ENCODE measurements at regions not wholly inside any gene's neighbourhood (a gene's known extent, or its start where the extent isn't known, plus 50 kb on each side); places are given as distances from the start of the nearest gene placed in this dataset.
"Not testable (repeated sequence)": the region's sequence is repeated elsewhere in the genome, so short reads cannot be mapped to it uniquely, and the experiment has no call there.

DNA sequence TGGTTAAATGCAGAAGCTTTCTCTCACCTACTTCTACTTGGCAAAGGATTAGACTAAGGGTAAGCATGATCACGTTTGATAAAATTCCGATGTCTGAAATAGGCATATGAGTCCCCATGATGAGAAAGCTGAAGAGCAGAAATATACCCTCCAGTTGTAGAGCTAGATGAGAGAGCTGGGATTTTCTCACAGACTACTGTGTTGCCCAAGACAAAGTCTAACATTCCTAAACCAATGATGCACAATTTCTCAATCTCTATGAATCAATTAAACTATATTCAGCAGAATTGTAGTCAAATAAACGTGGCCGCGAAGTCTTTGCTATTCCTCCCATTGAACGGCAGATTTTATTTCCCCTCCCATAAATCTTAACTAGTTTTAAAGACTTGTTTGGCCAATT, 699.2 kb downstream of the KCNT2 start:
- DNase-seq, result no peak

DNA sequence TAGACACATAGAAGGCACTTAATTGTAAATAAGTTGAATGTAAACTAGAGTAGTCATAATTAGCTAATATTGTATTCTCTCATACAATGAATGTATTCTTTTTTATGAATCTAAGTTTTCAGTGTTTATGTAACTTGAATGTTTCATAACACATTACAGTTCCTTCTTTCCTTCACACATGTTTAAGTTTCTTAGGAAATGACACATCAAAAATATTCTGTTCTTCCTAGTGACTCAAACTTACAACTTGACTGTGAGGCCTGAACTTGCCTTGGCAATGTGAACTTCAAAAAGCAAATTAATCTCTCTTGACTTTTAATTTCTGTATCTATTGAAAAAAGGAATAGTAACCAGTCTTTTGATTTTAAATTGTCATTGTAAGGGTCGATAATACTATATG, 700.1 kb downstream of the KCNT2 start:
- DNase-seq, result peak; percentile 11

DNA sequence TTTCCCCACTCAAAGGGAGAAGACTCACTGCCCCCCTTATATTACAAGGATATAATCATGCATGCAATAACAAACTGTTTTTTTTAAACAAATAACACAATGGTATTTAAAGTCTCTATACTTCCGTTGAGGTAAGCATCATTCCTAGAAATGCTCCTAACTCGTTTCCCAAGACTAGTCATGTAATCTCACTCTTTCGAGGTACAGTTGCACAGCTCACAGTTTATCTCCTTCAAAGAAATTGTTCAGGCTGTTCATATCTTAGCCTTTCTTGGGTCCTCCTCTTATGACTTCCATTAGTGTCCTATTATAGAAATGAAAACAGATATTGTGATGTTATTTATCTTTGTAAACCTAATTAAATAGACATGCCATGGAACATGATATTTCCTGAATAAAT, 705.0 kb downstream of the KCNT2 start:
- DNase-seq, result no peak

DNA sequence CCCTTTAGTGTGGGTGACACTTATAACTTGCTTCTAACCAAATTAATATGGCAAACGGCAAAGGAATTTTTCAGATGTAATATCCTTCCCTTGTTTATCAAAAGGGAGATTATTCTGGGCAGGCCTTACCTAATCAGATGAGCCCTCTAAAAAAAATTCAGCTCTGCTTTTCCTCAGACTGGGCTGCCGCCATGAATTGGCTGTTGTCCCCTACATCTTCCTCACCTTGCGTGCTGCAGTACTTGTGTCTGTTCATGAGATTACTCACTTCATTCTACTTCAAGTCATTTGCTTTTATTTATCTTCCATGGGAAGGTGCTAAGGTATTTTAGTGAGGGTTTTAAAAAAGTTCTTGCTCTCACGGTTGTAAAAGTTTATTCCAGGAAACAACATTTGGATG, 705.5 kb downstream of the KCNT2 start:
- no peak for DNase-seq

DNA sequence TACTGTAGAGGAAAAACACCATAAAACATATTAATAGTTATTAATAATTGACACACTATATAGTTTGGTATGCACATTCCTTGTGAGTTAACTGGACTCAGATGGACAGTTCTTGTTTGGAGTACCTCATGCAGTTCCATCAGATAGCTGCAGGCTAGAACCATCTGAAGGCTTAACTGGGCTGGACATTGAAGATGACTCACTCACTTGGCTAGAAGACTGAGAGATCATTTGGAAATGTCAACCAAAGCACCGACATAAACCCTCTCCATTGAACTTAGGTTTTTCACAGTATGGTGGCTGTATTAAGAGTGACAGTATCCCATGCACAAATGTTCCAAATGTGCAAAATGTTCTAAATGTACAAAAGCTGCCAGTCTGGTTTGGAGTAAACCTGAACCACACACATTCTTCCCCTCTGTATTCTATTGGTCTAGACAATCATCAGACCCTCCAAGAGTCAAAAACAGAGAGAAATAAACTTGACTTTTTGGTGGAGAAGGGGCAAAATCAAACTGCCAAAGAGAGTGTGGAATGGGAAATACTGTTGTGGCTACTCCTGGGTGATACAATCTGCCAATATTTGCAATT, 708.4 kb downstream of the KCNT2 start:
- peak; percentile 23 for DNase-seq

DNA sequence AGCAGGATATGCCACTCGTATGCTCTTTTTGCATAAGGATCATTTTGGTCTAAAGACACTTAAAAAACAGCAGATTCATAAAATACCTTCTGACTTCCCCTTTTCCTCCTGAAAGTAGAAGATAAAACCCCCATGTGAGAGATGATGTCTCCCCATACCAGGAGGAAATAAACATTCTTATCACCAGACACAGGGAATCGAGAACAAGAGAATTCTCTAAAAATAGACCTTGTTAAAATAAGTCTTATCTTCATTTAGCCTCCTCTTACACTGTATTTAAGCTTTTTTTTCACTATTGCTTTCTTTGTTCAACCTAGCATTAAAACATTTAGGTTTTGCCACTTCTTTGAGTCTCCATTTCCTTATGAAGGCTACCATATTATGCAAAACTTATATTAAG, 709.3 kb downstream of the KCNT2 start:
- DNase-seq, result no peak

DNA sequence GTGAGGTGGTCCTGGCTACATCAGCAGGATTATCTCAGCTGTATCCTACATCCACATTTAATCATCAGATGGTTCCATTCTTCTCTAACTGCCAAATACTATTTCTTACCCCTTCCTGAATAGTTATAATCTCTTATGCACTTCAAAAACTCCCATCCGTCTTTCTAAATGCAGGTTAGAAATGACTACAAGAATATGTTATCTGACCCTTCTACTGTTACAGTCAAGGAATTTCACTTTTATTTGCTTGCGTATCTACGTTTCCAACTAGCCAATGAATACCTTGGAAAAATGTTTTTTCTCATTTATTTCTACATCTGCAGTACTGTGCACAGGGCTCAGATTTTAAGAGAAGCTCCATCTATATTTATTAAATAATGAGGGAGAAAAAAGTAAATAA, 709.9 kb downstream of the KCNT2 start:
- DNase-seq, result no peak

DNA sequence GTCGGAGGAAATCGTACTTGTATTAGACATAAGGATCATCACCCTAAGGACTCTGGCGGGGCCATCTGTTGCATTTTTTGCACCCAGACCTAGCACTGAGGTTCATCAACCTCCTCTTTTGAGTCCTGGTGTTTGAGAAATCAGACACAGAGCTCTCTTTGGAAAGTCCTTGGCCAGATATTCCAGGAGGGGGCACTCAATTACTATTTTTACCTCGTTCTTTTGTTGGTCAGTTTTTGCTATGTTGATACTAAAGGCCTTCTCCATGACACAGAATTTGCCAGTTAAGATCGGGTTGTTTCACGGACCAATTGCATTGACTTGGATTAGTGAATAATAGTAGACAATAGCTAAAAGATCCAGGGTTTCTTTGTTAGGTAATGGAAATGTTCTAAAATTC, 711.2 kb downstream of the KCNT2 start:
- no peak for DNase-seq

DNA sequence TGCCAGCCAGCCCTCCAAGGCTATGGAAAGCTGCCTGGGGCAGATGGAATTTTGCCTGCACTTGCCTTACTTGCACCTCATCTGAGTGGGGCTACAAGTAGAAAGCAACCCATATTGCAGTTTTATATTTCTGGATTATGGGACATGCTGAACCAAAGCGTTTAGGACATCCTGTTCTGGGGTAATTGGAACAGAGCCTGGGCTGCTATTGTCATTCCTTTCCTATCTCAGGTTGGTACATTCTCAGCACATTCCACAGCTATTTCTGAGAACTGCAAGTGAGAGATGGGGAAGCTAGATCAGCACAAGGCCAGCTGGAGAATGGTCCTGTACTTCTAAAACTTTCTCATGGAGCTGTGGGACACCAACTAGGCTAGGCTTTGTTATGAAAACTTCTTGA, 713.8 kb downstream of the KCNT2 start:
- peak; percentile 2 for DNase-seq

DNA sequence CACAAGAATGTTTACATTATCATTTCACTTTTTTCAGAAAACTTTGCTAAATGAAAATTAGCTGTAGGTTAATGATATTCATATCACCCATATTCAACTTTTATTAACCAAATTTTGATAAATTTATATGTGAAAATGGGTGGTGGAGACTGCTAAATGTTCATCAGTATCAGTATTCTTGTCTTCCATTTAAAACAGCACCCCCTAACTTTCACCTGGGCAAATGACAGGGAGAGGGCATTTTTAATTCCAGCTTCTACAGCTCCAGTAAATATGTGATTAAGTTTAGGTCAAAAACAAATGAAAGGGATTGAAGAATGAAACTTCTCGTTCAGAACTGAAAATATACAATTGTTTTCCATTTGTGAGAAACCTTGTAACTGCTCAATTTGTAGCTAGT, 722.2 kb downstream of the KCNT2 start:
- no peak for DNase-seq

DNA sequence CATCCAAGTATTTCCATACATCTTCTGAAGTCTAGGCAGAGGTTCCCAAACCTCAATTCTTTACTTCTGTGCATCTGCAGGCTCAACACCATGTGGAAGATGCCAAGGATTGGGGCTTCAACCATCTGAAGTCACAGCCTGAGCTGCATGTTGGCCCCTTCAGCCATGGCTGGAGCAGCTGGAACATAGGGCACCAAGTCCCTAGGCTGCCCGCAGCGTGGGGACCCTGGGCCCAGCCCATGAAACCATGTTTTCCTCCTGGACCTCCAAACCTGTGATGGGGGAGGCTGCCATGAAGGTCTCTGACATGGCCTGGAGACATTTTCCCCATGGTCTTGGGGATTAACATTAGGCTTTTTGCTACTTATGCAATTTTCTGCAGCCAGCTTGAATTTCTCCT, 729.8 kb downstream of the KCNT2 start:
- DNase-seq, result no peak

DNA sequence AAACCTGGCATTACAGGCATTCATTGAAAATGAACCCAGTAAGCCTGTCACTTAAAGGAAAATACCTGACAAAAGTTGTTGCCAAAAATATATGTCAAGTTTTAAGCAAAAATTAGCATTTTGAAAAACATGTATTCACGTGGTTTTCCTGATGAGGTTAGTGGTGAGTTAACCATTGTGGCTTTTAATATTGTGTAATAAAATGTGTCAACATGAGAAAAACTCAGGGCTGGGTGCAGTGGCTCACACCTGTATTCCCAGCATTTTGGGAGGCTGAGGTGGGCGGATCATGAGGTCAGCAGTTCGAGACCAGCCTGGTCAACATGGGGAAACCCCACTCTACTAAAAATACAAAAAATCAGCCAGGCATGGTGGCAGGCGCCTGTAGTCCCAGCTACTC, 731.4 kb downstream of the KCNT2 start:
- no peak for DNase-seq

DNA sequence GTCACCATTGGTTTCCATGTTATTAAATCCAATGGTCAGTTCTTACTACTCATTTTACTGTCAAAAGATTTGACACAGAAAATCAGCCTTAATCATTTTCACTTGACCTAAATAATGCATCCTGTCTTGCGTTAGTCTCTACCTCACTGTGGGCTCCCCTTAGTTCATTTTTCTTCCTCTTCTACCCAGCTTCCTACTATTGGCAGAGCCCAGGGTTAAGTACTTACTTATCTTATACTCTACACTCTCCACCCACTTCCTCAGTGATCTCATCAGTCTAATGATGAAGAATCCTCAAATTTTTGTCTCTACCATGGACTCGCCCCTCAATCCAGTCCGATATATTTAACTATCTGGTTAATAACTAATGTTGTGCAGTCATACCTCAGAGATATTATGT, 735.9 kb downstream of the KCNT2 start:
- no peak for DNase-seq

DNA sequence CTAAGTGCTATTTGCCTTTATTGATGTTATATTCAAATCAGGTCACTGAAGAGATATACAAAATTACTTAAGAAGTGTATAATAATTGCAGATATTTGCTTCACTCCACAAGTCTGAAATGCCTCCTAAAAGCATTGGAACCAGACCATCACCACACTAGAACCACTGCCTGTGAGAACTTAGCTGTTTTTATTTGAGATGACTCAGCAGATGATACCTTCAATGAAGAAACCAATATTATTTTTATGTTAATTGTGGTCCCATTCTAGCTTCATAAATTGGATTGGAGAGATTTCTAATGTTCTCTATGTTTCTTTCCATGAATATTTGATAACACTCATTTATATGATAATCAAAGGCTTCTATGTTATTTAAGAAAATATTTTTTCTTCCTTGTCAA, 740.6 kb downstream of the KCNT2 start:
- DNase-seq, result no peak

DNA sequence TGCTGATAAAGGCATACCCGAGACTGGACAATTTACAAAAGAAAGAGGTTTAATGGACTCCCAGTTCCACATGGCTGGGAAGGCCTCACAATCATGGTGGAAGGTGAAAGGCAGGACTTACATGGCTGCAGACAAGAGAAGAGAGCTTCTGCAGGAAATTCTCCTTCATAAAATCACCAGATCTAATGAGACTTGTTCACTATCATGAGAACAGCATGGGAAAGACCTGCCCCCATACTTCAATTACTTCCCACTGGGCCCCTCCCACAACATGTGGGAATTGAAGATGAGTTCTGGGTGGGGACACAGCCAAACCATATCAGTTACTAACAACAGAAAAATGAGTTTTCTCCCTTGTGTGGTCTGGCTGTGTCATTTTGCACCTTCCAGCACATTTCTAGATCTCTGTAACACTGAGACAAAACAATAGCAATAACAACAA, 741.4 kb downstream of the KCNT2 start:
- no peak for DNase-seq

DNA sequence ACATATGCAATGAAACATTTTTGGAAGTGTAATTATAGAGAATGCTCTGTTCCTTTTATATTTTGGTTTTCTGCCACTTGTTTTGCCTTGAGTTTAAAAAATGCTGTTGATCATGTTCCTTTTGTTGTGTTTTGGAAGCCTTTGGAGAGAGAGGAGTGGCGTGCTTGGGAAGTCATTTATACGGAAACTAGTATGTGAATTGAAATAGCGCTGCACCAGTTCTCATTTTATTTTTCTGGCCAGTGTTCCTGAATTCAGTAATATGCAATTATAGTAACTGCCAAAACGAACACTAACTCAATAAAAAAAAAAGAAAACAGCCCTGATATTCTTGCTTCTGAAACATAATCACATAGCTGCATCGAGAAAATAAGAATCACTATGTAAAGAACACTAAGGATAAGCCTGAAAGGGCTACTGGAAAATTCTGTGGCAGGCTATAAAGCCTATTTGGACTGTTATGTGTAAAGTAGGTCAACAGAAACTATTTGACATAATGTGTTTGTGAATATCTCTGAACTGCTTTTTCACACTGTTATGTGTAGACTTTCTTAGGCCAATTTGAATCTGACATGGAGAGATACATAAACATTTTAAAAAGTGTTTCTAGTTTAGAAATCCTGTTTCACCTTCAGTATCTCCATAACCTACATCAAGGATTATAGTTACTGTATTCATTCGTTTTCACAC, 742.0 kb downstream of the KCNT2 start:
- DNase-seq, result no peak

DNA sequence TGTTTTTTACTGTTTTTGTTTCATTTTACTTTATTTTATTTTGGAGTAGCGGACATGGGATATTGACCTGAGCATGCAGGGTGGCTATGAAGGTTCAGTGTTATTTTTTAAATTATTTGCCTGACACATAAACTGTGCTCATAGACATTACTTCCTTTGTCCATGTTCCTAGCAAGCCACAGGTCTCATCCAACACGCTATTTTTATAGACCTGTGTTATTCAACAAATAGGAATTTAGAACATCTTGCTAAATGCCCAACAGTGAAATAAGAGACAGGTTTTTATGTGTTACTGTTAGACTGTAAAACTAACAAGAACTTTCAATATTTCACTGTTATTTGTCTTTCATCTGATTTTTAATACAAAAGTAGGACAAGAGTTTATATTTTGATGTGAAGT, 756.4 kb downstream of the KCNT2 start:
- DNase-seq, result peak; percentile 34

DNA sequence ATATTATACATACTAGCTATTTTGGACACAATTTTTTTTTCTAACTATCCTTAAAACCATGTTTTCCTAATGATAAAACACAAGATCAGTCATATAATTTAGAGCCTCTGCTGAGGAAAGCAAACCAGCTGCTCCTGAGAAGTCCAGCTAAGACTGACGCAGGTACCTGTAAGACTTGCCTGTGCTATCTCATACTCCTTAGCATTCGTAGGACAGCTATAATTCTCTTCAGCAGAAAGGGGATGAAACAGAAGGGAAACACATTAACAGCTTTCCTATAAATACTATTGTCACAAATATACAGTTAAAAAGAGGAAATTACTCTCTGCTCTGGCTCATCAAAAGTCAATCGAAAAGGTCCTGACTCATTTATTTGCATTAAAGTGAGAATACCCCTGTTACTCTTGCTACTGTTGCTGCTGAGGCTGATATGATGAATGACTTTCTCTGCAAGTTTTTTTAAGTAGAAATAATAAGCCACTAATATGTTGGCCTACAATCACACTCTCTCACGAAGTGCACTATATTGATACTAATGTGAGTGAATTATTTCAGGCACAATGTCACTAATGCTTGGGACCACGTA, 757.1 kb downstream of the KCNT2 start:
- DNase-seq, result no peak

DNA sequence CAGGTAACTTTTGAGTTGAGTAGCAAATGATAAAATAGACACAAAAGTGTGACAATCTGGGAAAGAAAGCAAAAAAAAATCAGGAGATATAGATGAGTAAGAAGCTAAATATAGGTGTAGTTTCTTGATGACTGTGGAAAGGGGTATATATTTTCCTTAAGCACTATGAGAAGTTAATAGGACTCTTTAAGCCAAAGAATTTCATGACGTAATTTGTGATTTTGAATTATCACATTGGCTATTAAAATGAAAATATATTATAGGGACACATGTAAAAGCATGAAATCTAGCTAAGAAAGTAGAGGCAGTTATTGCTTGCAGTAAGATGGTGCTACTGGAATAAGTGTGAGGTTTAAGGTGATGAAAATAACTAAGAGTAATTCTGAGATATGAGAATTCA, 759.1 kb downstream of the KCNT2 start:
- no peak for DNase-seq

DNA sequence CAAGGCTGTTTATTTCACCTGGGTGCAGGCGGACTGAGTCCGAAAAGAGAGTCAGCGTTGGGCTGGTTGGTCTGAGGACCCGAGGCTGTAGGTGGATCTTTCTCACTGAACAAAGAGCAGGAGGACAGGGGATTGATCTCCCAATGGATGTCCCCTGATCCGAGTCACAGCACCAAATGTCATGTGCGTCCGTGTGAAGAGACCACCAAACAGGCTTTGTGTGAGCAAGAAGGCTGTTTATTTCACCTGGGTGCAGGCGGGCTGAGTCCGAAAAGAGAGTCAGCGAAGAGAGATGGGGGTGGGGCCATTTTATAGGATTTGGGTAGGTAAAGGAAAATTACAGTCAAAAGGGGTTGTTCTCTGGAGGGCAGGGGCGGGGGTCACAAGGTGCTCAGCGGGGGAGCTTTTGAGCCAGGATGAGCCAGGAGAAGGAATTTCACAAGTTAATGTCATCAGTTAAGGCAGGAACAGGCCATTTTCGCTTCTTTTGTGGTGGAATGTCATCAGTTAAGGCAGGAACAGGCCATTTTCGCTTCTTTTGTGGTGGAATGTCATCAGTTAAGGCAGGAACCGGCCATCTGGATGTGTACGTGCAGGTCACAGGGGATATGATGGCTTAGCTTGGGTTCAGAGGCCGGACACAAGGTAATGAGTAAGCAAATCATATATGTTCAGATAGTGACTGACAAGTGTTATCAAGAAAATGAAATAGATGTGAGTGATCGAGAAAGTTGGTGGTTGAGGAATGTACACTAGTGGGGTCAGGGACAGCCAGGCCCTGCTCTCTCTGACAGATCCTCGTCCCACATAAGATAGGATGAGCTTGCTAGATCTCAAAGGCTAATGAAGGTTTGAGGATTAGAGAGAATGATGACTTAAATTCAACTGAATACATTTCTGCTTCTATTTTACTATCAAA, 760.0 kb downstream of the KCNT2 start:
- DNase-seq, result not testable (repeated sequence)

DNA sequence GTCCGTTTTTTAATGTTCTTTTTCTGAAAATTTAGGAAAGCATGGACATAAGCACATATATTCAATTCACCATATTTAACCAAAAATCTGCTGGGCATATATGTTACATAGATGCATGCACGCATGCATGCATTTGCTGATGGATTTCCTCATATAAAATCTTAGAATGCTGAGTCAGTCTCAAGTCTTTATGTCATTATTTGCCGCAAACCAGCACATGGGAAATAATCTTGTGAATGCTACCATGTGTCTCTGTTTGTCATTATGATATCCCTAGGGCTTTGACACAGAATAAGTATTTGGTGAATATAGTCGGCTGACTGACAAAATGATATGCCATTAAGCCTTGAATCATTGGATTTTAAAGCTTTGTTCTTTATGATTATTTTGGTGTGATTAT, 776.5 kb downstream of the KCNT2 start:
- DNase-seq, result peak; percentile 28

DNA sequence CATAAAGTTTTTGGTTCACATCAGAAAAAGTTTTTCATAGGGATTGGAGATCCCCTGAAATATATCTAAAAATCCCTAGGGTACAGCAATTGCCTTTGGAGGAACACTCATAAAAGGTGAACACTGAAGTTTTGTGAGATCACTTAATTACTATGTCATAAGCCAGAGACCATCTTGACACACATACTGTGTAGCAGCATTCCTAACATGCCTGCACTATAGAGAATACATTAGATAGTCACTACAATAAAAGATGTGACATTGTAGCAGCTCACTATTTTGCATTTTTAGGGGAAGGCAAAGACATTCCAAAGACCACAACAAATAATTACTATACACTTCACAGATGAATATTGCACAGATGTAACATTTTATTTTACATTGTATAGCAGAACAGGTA, 779.9 kb downstream of the KCNT2 start:
- peak; percentile 4 for DNase-seq

DNA sequence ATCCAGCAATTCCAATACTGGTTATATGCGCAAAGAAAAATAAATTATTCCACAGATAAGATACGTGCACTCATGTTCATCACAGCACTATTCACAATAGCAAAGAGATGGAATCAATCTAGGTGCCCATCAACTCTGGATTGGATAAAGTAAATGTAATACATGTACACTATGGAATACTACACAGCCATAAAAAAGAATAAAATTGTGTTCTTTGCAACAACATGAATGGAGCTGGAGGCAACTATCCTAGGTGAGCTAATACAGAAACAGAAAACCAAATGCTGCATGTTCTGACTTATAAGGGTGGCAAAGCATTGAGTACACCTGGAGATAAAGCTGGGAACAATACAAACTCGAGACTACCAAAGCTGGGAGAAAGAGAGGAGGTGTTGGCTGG, 787.3 kb downstream of the KCNT2 start:
- DNase-seq, result no peak

DNA sequence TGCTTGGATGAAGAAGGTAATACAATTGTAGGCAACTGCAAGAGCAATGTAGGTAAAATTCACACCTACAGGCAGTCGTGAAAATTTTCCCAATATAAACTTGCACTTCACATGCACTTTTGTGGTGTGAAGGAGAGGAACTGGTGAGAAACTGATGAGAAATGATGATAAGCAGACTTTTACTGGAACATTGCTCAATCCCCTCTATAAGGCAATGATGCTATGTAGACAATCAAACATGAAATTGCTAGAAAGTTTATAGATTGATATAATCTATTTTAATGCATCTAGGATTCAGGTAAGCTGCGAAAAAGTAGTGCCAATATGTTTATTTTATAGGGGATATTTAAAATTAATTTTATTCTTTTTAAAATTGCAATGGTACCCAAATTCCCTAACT, 802.2 kb downstream of the KCNT2 start:
- no peak for DNase-seq
